ENCODE measurements at regions not wholly inside any gene's neighbourhood (a gene's known extent, or its start where the extent isn't known, plus 50 kb on each side); places are given as distances from the start of the nearest gene placed in this dataset.

GRCh38 chr2:128551435-128551834, 232.8 kb upstream of the HS6ST1 start:
- DNase-seq (ENCODE audit: low read depth, low spot score) = no peak
- ChIA-PET CTCF (no interaction called here), POLR2A (interaction anchor here (2.6 kb wide), 1 partner anchor 12 kb away, joined by 8 read pairs; no protein-coding TSS in a partner anchor)
- H3K4me3 ChIP-seq (ENCODE audit: low read depth, low read length) = no peak overlapping the region
- TF ChIP-seq CTCF (IDR thresholded peaks at IDR 0.05; ENCODE audit: insufficient read depth, low read length, missing control alignments) = no peak

GRCh38 chr2:128552141-128552805, 233.6 kb upstream of the HS6ST1 start:
- ChIA-PET CTCF (no interaction called here), POLR2A (interaction anchor here (2.6 kb wide), 1 partner anchor 11 kb away, joined by 8 read pairs; no protein-coding TSS in a partner anchor)
- DNase-seq (ENCODE audit: low read depth, low spot score) = no peak
- no peak overlapping the region for H3K4me3 ChIP-seq (ENCODE audit: low read depth, low read length)
- no peak for TF ChIP-seq CTCF (IDR thresholded peaks at IDR 0.05; ENCODE audit: insufficient read depth, low read length, missing control alignments)

- TF ChIP-seq CTCF (IDR thresholded peaks at IDR 0.05; ENCODE audit: insufficient read depth, low read length, missing control alignments) = no peak
- ChIA-PET CTCF (no interaction called here), POLR2A (interaction anchor here (2.6 kb wide), 1 partner anchor 11 kb away, joined by 8 read pairs; no protein-coding TSS in a partner anchor)
- DNase-seq (ENCODE audit: low read depth, low spot score) = no peak
- no peak overlapping the region for H3K4me3 ChIP-seq (ENCODE audit: low read depth, low read length)
Measured at GRCh38 chr2:128552806-128553551, 234.3 kb upstream of the HS6ST1 start.

GRCh38 chr2:128554151-128554769, 235.6 kb upstream of the HS6ST1 start:
- CTCF ChIA-PET = no interaction called here
- POLR2A ChIA-PET = no interaction called here
- H3K4me3 ChIP-seq (ENCODE audit: low read depth, low read length) = no peak overlapping the region
- DNase-seq (ENCODE audit: low read depth, low spot score) = no peak
- TF ChIP-seq CTCF (IDR thresholded peaks at IDR 0.05; ENCODE audit: insufficient read depth, low read length, missing control alignments) = no peak

- no peak overlapping the region for H3K4me3 ChIP-seq (ENCODE audit: low read depth, low read length)
- CTCF ChIA-PET = no interaction called here
- POLR2A ChIA-PET = no interaction called here
- TF ChIP-seq CTCF (IDR thresholded peaks at IDR 0.05; ENCODE audit: insufficient read depth, low read length, missing control alignments) = no peak
- DNase-seq (ENCODE audit: low read depth, low spot score) = no peak
Measured at GRCh38 chr2:128555433-128555832, 236.8 kb upstream of the HS6ST1 start.

- TF ChIP-seq CTCF (IDR thresholded peaks at IDR 0.05; ENCODE audit: insufficient read depth, low read length, missing control alignments) = no peak
- ChIA-PET CTCF (no interaction called here), POLR2A (no interaction called here)
- no peak for DNase-seq (ENCODE audit: low read depth, low spot score)
- H3K4me3 ChIP-seq (ENCODE audit: low read depth, low read length) = no peak overlapping the region
Measured at GRCh38 chr2:128556089-128556488, 237.4 kb upstream of the HS6ST1 start.

Data from AG04449 (cell line).